GM21786 (cell line): ENCODE measurements at regions not wholly inside any gene's neighbourhood (a gene's known extent, or its start where the extent isn't known, plus 50 kb on each side); places are given as distances from the start of the nearest gene placed in this dataset.

Experiments used
- ATAC-seq: cut with Tn5 transposase; IDR thresholded peaks from one replicate; pipeline ENCODE4 v1.9.1; 2021; ENCODE audit not compliant: unreplicated experiment

DNA sequence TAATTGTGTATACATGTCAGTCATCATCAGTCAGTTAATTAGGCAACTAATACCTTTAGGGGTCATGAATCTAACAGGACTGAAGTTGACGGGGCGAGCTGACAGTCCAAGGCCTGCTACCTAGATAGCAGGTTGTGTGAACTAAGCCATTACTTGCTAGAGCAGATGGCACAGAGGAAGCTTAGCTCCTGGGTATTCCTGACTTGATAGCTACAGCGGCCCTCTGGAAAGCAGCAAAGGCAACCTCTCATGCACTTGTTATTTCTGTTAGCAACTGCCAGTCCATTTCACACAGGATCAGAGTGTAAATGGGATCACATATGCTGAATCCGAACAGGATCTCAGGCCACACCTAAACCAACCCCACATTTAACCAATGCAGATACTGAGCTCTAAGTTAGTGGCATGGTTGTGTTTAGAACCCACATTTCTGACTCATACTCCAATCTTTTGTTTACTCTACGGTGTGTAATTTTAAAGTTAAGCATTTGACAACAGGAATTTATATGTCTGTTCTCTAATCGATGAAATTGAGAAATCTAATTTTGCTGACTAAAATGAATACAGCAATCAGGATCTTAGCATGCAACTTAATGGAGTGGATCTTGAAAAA is 521.3 kb upstream of the ZNF608 start:
- no peak for ATAC-seq

DNA sequence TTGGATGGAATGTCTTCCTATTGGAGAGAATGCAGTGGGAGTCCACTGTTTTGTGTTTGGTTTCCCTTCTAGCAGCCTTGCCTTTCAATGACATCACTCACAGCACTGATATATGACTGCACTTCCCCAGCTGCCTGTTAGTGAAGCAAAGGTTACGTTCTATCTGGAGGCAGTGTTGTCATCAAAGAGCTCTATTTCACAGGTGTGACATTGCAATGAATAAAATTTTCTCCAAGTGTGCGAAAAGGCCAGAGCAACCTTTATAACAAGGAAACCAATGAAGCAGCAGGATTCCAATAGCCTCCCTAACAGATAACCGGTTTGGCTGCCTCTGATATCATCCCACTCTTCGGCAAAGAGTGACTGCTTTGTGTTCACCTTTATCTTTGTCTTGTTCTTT is 523.5 kb upstream of the ZNF608 start:
- no peak for ATAC-seq

DNA sequence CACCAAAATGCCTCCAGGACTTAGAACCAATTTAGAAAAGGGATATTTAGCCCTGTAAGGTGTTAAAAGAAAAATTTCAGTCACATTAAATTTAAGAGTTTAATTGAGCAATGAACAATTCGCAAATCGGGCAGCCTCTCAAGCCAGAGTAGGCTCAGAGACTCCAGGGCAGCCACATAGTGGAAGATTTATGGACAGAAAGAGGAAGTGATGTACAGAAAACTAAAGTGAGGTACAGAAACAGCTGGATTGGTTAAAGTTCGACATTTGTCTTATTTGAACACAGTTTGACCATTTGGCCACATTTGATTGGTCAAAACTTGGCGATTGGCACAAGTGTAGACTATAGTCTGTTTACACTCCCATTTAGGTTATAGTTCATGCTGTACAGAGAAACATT is 525.9 kb upstream of the ZNF608 start:
- ATAC-seq: no peak

- ATAC-seq: no peak
Observed at GRCh38 chr5:125274211-125274610, 527.8 kb upstream of the ZNF608 start.

- no peak for ATAC-seq
Observed at GRCh38 chr5:125274938-125275724, 528.7 kb upstream of the ZNF608 start.

DNA sequence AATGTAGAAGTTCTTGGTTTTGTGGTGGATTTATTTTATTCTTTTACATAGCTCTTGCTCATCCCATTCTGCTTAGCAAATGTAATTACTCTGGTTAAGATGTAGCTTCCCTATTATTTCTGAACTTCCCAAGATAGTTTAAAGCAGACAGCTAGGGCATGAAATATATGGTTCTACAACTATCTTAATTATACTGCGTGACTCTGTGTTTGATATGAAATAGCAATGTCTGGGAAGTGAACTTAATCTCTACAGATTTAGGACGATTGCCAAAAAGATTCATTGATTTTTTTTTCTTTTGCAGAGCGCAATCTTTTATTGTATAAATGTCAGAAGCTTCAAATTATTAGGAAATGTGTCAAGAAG is 529.3 kb upstream of the ZNF608 start:
- no peak for ATAC-seq

DNA sequence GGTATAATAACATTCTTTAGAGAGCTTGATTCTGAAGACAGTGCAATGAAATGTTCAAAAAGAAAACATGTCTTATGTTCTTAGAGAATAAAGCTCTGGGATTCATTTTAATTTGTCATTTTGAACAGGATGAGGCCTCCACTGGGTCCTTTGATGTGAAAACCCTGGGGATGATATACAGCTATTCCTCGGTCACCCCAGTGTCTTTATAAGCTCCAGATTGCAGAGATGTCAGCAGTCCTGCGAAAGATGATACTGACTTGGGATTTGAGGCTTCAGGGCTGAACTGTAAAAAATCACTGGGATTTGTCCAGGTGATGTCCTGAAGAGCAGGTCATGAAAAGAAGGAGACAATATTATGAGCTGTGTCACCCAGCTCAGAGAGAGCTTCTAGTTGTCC is 529.7 kb upstream of the ZNF608 start:
- ATAC-seq: no peak

DNA sequence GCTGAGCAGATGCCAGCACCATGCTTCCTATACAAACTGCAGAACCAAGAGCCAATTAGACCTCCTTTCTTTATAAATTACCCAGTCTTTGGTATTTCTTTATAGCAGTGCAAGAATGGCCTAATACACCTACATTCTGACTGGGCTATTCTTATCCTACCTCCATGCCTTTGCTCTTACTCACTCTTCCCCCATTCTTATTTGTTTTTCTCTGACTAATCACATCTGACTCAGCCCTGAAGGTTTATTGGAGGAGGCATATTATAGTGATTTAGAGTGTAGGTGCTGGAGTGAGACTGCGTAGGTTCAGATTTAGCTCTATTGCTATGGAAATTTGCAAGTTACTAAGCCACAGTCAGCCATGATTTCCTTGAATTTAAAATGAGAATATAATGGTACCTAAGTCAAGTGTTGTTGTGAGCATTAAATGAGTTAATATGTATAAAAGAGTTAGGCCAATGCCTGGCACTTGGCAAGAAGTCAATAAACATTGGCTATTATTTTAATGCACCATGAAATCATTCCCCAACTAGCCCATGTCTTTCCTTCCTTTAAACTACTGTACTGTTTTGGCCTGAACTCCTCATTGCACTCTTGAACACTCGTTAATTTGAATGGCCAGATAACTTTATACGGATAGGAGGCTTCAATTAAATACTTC is 531.2 kb upstream of the ZNF608 start:
- ATAC-seq: no peak

DNA sequence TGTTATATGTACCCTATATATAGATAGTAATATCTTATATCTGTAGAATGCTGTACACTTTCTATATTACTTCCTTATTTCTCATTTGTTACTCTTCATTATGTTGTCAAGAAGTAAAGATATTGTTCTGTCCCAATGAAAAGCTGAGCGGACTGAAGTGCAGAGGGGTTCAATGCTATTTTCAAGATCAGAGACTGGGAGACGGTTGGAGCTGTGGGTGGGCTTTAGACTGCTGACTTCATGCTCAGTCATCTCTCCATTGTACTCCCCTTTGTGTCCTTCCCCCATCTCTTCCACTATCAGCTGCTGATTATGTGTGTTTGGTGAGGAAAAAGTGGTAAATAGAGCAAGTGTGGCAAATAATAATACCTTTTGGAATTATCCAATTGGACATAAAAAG is 532.3 kb upstream of the ZNF608 start:
- no peak for ATAC-seq

- no peak for ATAC-seq
Observed at GRCh38 chr5:125281667-125282066, 535.2 kb upstream of the ZNF608 start.

- no peak for ATAC-seq
Observed at GRCh38 chr5:125283372-125283771, 536.9 kb upstream of the ZNF608 start.

DNA sequence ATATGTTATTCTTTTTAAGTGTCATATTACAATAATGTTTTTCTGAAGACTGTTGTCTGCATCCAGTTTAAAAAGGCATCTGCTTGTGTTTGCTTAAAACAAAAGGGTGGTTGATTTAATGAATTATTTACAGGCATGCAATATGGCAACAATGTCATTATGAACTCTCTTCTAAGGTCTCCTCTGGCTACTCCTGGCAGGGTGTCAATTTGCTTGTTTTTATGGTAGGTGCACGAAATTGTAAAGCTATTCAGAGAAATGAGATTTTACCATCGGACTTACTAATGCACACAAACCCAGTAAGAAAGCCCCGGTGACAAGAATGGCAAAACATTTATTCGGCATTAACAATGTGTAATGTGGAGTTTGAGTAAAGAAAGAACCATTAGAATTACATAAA is 539.8 kb upstream of the ZNF608 start:
- no peak for ATAC-seq

DNA sequence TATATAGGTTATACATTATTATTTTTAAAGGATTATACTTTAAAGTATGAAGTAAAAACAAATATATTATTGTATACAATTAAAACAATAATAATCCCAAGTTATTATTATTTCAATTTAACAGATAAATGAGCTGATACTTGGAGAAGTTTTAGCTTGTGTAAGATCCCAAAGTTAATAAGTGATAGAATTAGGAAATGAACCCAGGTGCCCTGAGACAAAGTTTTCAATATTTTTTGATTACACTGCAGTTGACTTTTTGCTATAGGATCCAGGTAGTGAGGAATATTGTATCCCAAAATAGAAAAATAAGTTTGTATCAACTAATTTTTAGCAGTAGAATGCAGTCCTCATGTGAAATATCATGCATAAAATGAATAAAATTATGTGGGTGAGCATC is 543.2 kb upstream of the ZNF608 start:
- ATAC-seq: no peak

DNA sequence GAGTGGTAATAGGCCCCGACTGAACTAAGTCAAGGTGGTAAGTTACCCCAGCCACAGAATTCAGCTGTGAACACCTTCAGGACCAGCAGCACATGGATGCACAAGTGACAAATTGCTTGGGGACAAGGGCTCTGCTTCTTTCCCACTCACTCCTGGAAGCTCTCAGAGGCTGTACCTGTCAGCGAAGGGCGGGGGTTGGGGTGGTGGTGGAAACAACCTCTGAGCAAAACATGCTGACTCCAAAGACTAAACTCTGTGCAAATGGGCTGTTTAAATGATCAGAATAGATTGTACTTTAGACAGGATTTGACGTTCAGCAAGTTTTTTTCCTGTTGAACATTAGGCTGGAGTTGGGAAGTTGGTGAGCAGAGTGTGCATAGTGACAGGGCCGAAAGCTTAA is 544.5 kb upstream of the ZNF608 start:
- no peak for ATAC-seq

DNA sequence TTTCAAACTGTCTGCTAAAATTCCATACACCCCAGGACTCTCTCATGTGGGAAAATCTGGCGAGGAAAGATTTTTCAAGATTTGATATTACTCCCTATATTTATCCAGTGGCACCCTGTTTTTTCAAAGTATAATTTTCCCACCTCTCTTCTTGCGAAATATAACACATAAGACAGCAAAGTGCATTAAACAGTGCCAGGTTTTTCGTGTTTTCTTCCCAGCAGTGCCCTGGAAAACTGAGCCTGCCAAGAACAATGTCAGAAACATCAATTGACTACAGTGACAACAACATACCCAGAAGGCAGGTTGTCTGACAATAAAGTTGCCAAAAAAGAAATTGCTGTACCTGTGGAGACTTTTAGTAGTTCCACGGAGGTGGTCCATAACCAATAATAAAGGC is 545.0 kb upstream of the ZNF608 start:
- ATAC-seq: no peak

GRCh38 chr5:125293223-125293622 is 546.8 kb upstream of the ZNF608 start:
- ATAC-seq: no peak

- no peak for ATAC-seq
Observed at GRCh38 chr5:125293726-125294125, 547.3 kb upstream of the ZNF608 start.

- no peak for ATAC-seq
Observed at GRCh38 chr5:125294844-125295243, 548.4 kb upstream of the ZNF608 start.

DNA sequence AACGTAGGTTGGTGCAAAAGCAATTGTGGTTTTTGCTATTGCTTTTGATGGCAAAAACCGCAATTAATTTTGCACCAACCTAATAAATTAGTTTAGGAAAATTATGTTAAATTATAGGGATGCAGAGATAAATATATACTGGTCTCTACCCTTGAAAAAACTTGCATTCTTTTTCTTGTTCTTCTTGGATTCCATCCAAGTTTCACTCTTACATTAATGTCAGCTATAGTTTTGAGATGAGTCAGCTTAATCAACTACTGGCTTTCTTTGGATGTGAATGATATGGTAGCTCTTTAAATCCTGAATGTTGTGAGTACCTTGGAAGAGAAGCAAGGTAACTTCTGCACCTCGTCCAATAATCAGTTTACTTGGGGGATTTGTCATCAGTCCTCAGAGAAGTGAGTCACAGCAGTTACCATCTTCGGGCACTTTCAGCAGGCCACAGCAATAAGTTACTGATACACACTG is 549.0 kb upstream of the ZNF608 start:
- no peak for ATAC-seq

DNA sequence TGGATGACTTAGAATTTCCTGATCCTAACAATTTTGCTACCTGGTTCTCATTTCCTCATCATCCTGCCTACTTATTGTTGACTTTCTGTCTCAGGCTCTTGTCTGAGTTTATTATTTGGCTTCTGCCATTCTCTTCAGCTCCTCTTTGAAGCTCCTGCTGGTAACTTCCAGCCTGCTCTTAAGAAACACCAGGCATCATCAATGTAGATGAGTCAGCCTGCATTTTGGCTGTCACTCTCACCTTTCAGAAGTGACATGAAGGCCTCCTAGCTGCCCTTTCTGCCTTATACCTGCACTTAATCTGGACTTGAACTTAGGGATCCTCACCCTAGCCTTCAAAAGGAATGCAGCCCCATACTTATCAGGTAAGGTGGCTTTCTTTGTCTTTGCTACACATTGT is 551.8 kb upstream of the ZNF608 start:
- ATAC-seq: no peak

DNA sequence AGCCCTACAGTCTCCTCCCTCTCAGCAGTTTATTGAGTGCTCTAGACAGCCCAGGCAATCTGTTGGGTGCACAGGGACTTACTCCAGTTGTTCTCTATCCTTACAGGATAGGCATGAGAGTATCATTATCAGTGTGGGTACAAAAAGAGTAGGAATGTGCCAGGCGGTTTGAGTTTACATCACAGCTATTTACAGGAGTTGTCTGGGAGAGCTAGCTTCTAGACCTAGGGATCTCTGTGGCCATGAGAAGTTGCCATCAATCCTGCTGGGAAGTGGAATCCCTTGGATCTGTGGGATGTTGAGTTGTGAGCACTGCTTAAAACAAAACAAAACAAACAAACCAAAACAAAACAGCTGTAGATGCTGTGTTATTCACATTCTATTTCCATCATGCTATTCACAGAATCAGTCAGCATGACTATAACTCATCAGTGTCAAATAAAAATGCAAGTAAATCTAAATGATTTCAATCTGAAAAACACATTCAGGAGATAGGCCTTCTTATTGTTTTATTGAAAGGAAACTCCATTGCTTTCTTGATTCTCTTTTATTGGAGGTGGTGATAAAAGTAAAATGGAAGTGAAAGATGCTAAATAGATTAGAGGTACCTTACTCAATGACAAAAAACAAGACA is 552.4 kb upstream of the ZNF608 start:
- ATAC-seq: no peak

DNA sequence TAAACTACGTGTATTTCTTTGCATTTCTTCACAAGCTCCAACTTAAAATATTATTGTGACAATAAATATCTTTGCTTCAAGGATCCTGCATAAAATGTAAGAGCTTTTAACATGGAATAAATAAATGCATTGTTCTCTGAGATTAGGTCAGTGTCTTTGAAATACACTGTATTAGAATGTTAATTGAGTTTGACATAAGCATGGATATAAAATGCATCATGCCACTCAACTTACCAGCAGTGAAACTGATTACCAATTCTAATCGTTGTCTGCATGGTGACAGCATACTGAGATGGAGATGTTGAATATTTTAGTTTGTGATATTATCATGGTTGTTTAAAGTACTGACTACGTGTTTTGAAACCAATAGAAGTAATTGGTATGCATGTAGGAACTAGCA is 555.3 kb upstream of the ZNF608 start:
- no peak for ATAC-seq
